ENCODE measurements at regions not wholly inside any gene's neighbourhood (a gene's known extent, or its start where the extent isn't known, plus 50 kb on each side); places are given as distances from the start of the nearest gene placed in this dataset.

GRCh38 chr7:34245246-34245645 is 339.9 kb downstream of the BMPER start:
- Histone ChIP-seq H2BK5ac (ENCODE audit: low read length) (no peak overlapping the region), H3K79me1 (ENCODE audit: low read length) (no peaks in the 10 kb centered on the region), H3K27me3 (ENCODE audit: insufficient read depth, low read length, poor library complexity) (no peaks in the 10 kb centered on the region), H3K4me1 (ENCODE audit: control insufficient read depth, low read depth, low read length) (no peaks in the 10 kb centered on the region), H3K56ac (ENCODE audit: low read length) (no peak overlapping the region), H3K79me2 (ENCODE audit: control insufficient read depth, insufficient read depth, low read length) (no peaks in the 10 kb centered on the region), H3K18ac (ENCODE audit: low read length) (no peak overlapping the region), H2AK5ac (ENCODE audit: low read length) (no peak overlapping the region), H3K4me2 (ENCODE audit: low read length) (no peak overlapping the region), H3K4ac (ENCODE audit: low read depth, low read length) (no peak overlapping the region), H3K4me3 (ENCODE audit: low read length) (no peak overlapping the region), H4K5ac (ENCODE audit: low read length) (no peak overlapping the region), H4K8ac (ENCODE audit: low read depth, low read length) (no peak overlapping the region), H3K9ac (ENCODE audit: low read length) (no peak overlapping the region), H3K36me3 (ENCODE audit: control insufficient read depth, insufficient read depth, low read length) (no peaks in the 10 kb centered on the region), H2BK15ac (replicated peaks; ENCODE audit: low read depth) (no peak overlapping the region), H3K23ac (ENCODE audit: low read length) (no peak overlapping the region), H2BK120ac (ENCODE audit: low read depth, low read length) (no peak overlapping the region), H3K27ac (ENCODE audit: low read depth, low read length) (no peak overlapping the region)
- DNase-seq = no peak
- no CpG with 5 or more reads among the region's 4 CpGs for WGBS (ENCODE audit: extremely low coverage, insufficient coverage, low lambda C conversion rate)

- WGBS (ENCODE audit: extremely low coverage, insufficient coverage, low lambda C conversion rate) = no CpG with 5 or more reads among the region's 1 CpG
- no peaks in the 10 kb centered on the region for H3K4me1 ChIP-seq (ENCODE audit: control insufficient read depth, low read depth, low read length)
- H3K23ac ChIP-seq (ENCODE audit: low read length) = no peak overlapping the region
- no peak overlapping the region for H4K5ac ChIP-seq (ENCODE audit: low read length)
- no peak overlapping the region for H2BK15ac ChIP-seq (replicated peaks; ENCODE audit: low read depth)
- H3K27me3 ChIP-seq (ENCODE audit: insufficient read depth, low read length, poor library complexity) = no peaks in the 10 kb centered on the region
- no peak overlapping the region for H3K9ac ChIP-seq (ENCODE audit: low read length)
- no peak overlapping the region for H4K8ac ChIP-seq (ENCODE audit: low read depth, low read length)
- H3K4ac ChIP-seq (ENCODE audit: low read depth, low read length) = no peak overlapping the region
- no peaks in the 10 kb centered on the region for H3K36me3 ChIP-seq (ENCODE audit: control insufficient read depth, insufficient read depth, low read length)
- no peak overlapping the region for H2BK120ac ChIP-seq (ENCODE audit: low read depth, low read length)
- H3K4me2 ChIP-seq (ENCODE audit: low read length) = no peak overlapping the region
- no peak overlapping the region for H2BK5ac ChIP-seq (ENCODE audit: low read length)
- no peak overlapping the region for H3K4me3 ChIP-seq (ENCODE audit: low read length)
- no peak overlapping the region for H3K27ac ChIP-seq (ENCODE audit: low read depth, low read length)
- DNase-seq = no peak
- H3K79me2 ChIP-seq (ENCODE audit: control insufficient read depth, insufficient read depth, low read length) = no peaks in the 10 kb centered on the region
- no peaks in the 10 kb centered on the region for H3K79me1 ChIP-seq (ENCODE audit: low read length)
- H3K56ac ChIP-seq (ENCODE audit: low read length) = no peak overlapping the region
- no peak overlapping the region for H3K18ac ChIP-seq (ENCODE audit: low read length)
- no peak overlapping the region for H2AK5ac ChIP-seq (ENCODE audit: low read length)
Measured at GRCh38 chr7:34247468-34247867, 342.1 kb downstream of the BMPER start.

- no peak overlapping the region for H2BK15ac ChIP-seq (replicated peaks; ENCODE audit: low read depth)
- H3K79me1 ChIP-seq (ENCODE audit: low read length) = no peaks in the 10 kb centered on the region
- H3K79me2 ChIP-seq (ENCODE audit: control insufficient read depth, insufficient read depth, low read length) = no peaks in the 10 kb centered on the region
- no peak for DNase-seq
- no peaks in the 10 kb centered on the region for H3K36me3 ChIP-seq (ENCODE audit: control insufficient read depth, insufficient read depth, low read length)
- H3K4me3 ChIP-seq (ENCODE audit: low read length) = no peak overlapping the region
- no peak overlapping the region for H3K4ac ChIP-seq (ENCODE audit: low read depth, low read length)
- no peak overlapping the region for H2BK5ac ChIP-seq (ENCODE audit: low read length)
- no peak overlapping the region for H4K8ac ChIP-seq (ENCODE audit: low read depth, low read length)
- H3K18ac ChIP-seq (ENCODE audit: low read length) = no peak overlapping the region
- no CpG with 5 or more reads among the region's 2 CpGs for WGBS (ENCODE audit: extremely low coverage, insufficient coverage, low lambda C conversion rate)
- no peak overlapping the region for H2BK120ac ChIP-seq (ENCODE audit: low read depth, low read length)
- H3K23ac ChIP-seq (ENCODE audit: low read length) = no peak overlapping the region
- no peaks in the 10 kb centered on the region for H3K27me3 ChIP-seq (ENCODE audit: insufficient read depth, low read length, poor library complexity)
- H3K4me1 ChIP-seq (ENCODE audit: control insufficient read depth, low read depth, low read length) = no peaks in the 10 kb centered on the region
- no peak overlapping the region for H3K56ac ChIP-seq (ENCODE audit: low read length)
- no peak overlapping the region for H3K27ac ChIP-seq (ENCODE audit: low read depth, low read length)
- H4K5ac ChIP-seq (ENCODE audit: low read length) = no peak overlapping the region
- no peak overlapping the region for H3K9ac ChIP-seq (ENCODE audit: low read length)
- H3K4me2 ChIP-seq (ENCODE audit: low read length) = no peak overlapping the region
- H2AK5ac ChIP-seq (ENCODE audit: low read length) = no peak overlapping the region
Measured at GRCh38 chr7:34249192-34249591, 343.9 kb downstream of the BMPER start.

GRCh38 chr7:34260279-34260678 is 354.9 kb downstream of the BMPER start:
- no peak overlapping the region for H3K27ac ChIP-seq (ENCODE audit: low read depth, low read length)
- H3K56ac ChIP-seq (ENCODE audit: low read length) = no peak overlapping the region
- H3K4me2 ChIP-seq (ENCODE audit: low read length) = no peak overlapping the region
- no peak overlapping the region for H3K9ac ChIP-seq (ENCODE audit: low read length)
- no peak overlapping the region for H3K4me3 ChIP-seq (ENCODE audit: low read length)
- no peak overlapping the region for H2BK15ac ChIP-seq (replicated peaks; ENCODE audit: low read depth)
- no peaks in the 10 kb centered on the region for H3K27me3 ChIP-seq (ENCODE audit: insufficient read depth, low read length, poor library complexity)
- no peak overlapping the region for H4K8ac ChIP-seq (ENCODE audit: low read depth, low read length)
- DNase-seq = peak; percentile 38
- H3K4me1 ChIP-seq (ENCODE audit: control insufficient read depth, low read depth, low read length) = no peaks in the 10 kb centered on the region
- no peaks in the 10 kb centered on the region for H3K36me3 ChIP-seq (ENCODE audit: control insufficient read depth, insufficient read depth, low read length)
- H3K23ac ChIP-seq (ENCODE audit: low read length) = no peak overlapping the region
- no peak overlapping the region for H4K5ac ChIP-seq (ENCODE audit: low read length)
- no peak overlapping the region for H3K18ac ChIP-seq (ENCODE audit: low read length)
- H3K79me1 ChIP-seq (ENCODE audit: low read length) = no peaks in the 10 kb centered on the region
- H3K4ac ChIP-seq (ENCODE audit: low read depth, low read length) = no peak overlapping the region
- no peak overlapping the region for H2AK5ac ChIP-seq (ENCODE audit: low read length)
- H3K79me2 ChIP-seq (ENCODE audit: control insufficient read depth, insufficient read depth, low read length) = no peaks in the 10 kb centered on the region
- no peak overlapping the region for H2BK5ac ChIP-seq (ENCODE audit: low read length)
- H2BK120ac ChIP-seq (ENCODE audit: low read depth, low read length) = no peak overlapping the region

- no peak overlapping the region for H4K5ac ChIP-seq (ENCODE audit: low read length)
- H3K4me1 ChIP-seq (ENCODE audit: control insufficient read depth, low read depth, low read length) = no peaks in the 10 kb centered on the region
- no peak overlapping the region for H3K4ac ChIP-seq (ENCODE audit: low read depth, low read length)
- H4K8ac ChIP-seq (ENCODE audit: low read depth, low read length) = no peak overlapping the region
- H3K36me3 ChIP-seq (ENCODE audit: control insufficient read depth, insufficient read depth, low read length) = no peaks in the 10 kb centered on the region
- H3K56ac ChIP-seq (ENCODE audit: low read length) = no peak overlapping the region
- no peak overlapping the region for H3K4me2 ChIP-seq (ENCODE audit: low read length)
- H2BK15ac ChIP-seq (replicated peaks; ENCODE audit: low read depth) = no peak overlapping the region
- H3K18ac ChIP-seq (ENCODE audit: low read length) = no peak overlapping the region
- H3K79me2 ChIP-seq (ENCODE audit: control insufficient read depth, insufficient read depth, low read length) = no peaks in the 10 kb centered on the region
- no peak for DNase-seq
- no peak overlapping the region for H3K4me3 ChIP-seq (ENCODE audit: low read length)
- no CpG with 5 or more reads among the region's 2 CpGs for WGBS (ENCODE audit: extremely low coverage, insufficient coverage, low lambda C conversion rate)
- no peaks in the 10 kb centered on the region for H3K27me3 ChIP-seq (ENCODE audit: insufficient read depth, low read length, poor library complexity)
- H3K23ac ChIP-seq (ENCODE audit: low read length) = no peak overlapping the region
- no peaks in the 10 kb centered on the region for H3K79me1 ChIP-seq (ENCODE audit: low read length)
- H3K9ac ChIP-seq (ENCODE audit: low read length) = no peak overlapping the region
- no peak overlapping the region for H2BK120ac ChIP-seq (ENCODE audit: low read depth, low read length)
- H2AK5ac ChIP-seq (ENCODE audit: low read length) = no peak overlapping the region
- H2BK5ac ChIP-seq (ENCODE audit: low read length) = no peak overlapping the region
- no peak overlapping the region for H3K27ac ChIP-seq (ENCODE audit: low read depth, low read length)
Measured at GRCh38 chr7:34263168-34263567, 357.8 kb downstream of the BMPER start.

- H3K79me1 ChIP-seq (ENCODE audit: low read length) = no peaks in the 10 kb centered on the region
- WGBS (ENCODE audit: extremely low coverage, insufficient coverage, low lambda C conversion rate) = 100% methylated on average over 1 of the region's 2 CpGs
Measured at GRCh38 chr7:34269084-34269483, 363.7 kb downstream of the BMPER start.

More at GRCh38 chr7:34269084-34269483, 363.7 kb downstream of the BMPER start:
- H3K23ac ChIP-seq (ENCODE audit: low read length) = no peak overlapping the region
- no peaks in the 10 kb centered on the region for H3K4me1 ChIP-seq (ENCODE audit: control insufficient read depth, low read depth, low read length)
- no peak overlapping the region for H2BK120ac ChIP-seq (ENCODE audit: low read depth, low read length)
- H3K79me2 ChIP-seq (ENCODE audit: control insufficient read depth, insufficient read depth, low read length) = no peaks in the 10 kb centered on the region
- no peak overlapping the region for H3K4me2 ChIP-seq (ENCODE audit: low read length)
- no peak for DNase-seq
- H2BK5ac ChIP-seq (ENCODE audit: low read length) = no peak overlapping the region
- no peak overlapping the region for H4K5ac ChIP-seq (ENCODE audit: low read length)
- no peak overlapping the region for H2BK15ac ChIP-seq (replicated peaks; ENCODE audit: low read depth)
- no peak overlapping the region for H4K8ac ChIP-seq (ENCODE audit: low read depth, low read length)
- no peak overlapping the region for H3K18ac ChIP-seq (ENCODE audit: low read length)
- H3K27ac ChIP-seq (ENCODE audit: low read depth, low read length) = no peak overlapping the region
- no peak overlapping the region for H3K56ac ChIP-seq (ENCODE audit: low read length)
- no peak overlapping the region for H3K4ac ChIP-seq (ENCODE audit: low read depth, low read length)
- H3K27me3 ChIP-seq (ENCODE audit: insufficient read depth, low read length, poor library complexity) = no peaks in the 10 kb centered on the region
- H3K9ac ChIP-seq (ENCODE audit: low read length) = no peak overlapping the region
- no peak overlapping the region for H3K4me3 ChIP-seq (ENCODE audit: low read length)
- H2AK5ac ChIP-seq (ENCODE audit: low read length) = no peak overlapping the region
- H3K36me3 ChIP-seq (ENCODE audit: control insufficient read depth, insufficient read depth, low read length) = no peaks in the 10 kb centered on the region
